CD4-positive, alpha-beta T cell treated with Interleukin-2 at 100 ng/mL for 4 hours (primary cell): ENCODE measurements at regions not wholly inside any gene's neighbourhood (a gene's known extent, or its start where the extent isn't known, plus 50 kb on each side); places are given as distances from the start of the nearest gene placed in this dataset.

Experiments
- DNase-seq: peaks from one replicate; pipeline ENCODE4 v3.0.0-alpha.2; 2020; ENCODE audit warnings: low spot score

DNA sequence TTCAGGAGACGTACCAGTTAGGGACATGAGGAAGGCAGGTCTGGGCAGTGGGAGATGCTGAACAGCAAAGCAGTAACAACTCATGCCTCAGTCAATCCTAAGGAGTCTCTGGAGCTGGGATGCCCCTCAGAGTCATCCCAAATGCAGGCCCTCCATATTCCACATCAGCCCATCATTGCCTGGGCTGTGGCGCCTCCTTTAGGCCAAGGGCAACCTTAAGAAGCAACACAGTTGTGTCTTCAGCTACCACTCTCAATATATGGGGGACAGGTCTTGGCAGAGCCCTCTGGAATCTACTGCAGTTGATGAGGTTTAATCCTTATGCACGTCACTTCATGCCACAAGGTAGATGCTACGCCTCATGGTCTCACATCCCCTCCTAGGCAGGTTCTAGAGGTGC is 682.0 kb upstream of the RAB6C start:
- no peak for DNase-seq

DNA sequence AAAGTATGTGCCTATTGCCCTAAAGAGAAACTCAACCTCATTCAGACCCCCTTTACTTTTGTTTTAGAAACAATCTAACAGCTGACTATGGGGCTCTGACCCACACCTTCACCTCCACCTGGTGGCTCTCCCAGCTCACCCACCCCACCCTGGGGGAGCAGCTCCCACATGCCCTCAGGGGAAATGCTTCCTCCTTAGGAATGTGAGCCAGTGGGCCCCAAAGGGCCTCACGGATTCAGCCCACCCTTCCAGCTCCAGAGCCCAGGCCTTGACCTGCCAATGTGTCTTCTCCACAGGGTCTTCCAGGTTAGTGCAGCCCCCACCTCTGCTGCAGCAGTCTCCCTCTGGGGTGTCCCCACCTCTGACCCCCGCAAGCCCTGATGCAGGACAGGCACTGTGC is 680.1 kb upstream of the RAB6C start:
- DNase-seq = no peak

DNA sequence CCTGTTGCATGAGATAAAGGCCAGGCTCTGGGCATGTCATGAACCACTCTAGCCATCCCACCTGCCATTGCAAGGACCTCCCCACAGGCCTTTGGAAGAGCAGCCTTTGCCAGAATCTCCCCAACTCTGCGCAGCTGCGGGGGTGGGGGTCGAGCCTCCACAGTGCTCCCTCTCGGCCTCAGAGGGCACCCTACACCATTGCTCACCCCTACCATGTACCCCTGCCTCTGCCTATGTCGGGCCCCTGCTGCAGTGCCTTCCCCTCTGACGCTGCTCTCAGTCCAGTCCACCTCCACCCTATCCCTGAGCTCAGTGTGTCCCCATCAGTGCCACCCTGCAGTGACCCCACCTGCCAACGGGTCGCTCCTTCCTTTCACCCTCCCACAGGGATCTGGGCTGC is 679.7 kb upstream of the RAB6C start:
- no peak for DNase-seq

DNA sequence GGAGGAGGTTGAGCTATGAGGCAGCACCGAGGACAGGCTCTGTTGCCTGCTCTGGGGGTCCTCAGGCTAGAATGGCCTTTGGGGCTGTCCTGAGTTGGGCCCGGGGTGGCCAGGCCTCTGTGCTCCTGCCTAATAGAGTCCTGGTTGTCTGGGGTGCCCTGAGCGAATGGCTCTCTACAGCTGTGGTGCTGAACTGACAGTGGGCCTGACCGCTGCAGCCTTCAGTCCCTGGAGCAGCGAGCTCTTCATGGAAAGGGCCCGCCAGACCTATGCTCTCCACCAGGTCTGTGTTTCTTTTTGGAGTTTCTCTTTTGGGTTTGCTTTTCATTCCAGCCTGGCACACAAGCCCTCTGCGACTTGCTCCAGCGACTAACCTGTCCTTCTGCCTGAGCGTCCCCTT is 679.0 kb upstream of the RAB6C start:
- no peak for DNase-seq

GRCh38 chr2:129301431-129301913 is 678.0 kb upstream of the RAB6C start:
- no peak for DNase-seq

- no peak for DNase-seq
These were observed 677.4 kb upstream of the RAB6C start for GRCh38 chr2:129302106-129302505.

DNA sequence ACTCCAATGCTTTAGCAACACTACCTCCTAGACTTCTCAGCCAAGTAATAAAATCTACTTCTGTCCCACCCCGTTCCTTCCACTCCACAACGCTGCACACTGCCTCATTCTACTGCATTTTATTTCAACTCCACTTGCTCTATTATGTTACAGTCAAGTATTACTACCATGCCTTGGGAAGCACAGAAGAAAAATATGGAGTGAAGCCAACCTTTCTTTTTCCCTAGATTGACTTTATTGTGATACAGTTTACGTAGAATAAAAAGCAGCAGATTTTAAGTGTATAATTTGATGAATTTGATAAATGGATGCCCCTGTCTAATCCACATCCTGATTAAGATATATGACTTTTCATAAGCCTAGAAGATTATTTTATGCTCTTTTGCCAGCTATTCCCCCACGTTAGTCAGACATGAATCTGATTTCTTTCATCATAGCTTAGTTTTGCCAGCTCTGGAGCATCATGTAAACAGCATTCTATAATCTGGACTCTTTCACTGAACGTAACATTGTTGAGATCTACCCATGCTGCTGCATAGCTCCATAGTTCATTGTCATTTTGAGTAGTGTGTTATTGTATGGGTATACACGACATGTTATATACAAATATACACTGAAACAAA is 676.8 kb upstream of the RAB6C start:
- no peak for DNase-seq

DNA sequence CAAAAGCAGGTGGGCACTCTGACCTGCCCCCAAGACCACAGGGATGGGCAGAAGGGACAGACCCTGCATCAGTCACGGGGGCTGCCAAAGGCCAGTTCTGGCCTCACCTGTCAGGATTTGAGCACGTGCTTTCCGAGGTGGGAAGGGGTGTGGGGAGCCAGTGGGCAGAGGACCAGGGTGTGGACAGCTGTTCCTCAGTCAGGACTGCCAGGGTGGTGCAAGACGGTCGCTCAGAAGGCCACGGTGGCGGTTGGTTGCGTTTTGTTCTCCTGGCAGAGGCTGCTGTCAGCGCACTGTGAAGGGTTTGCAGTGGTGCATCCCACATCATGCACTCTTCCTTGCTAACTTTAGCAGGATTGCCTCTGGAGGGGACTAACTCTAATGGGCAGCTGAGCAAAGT is 665.3 kb upstream of the RAB6C start:
- DNase-seq = no peak

GRCh38 chr2:129318581-129319421 is 660.7 kb upstream of the RAB6C start:
- DNase-seq = no peak

GRCh38 chr2:129319422-129319717 is 660.1 kb upstream of the RAB6C start:
- no peak for DNase-seq

- DNase-seq = no peak
These were observed 659.2 kb upstream of the RAB6C start for GRCh38 chr2:129320288-129320687.

DNA sequence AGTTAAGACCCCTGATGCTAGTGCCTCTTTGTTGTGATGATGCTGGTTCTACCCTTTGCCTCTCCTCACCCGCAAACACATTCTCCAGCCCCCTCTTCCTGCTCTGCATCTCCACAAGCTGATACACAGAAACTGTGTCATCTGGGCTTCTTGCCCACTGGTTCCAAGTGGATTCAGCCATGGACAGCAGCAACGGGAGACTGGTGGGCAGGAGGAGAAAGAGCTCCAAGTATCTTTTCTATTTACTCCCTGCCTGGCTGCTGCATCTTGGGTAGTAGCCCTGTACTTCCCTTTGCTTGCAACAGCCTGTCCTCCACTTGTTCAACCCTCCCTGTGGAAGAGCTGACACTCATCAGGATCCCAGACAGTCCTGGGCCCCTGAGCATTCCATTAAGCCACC is 655.1 kb upstream of the RAB6C start:
- no peak for DNase-seq

GRCh38 chr2:129325151-129325550 is 654.3 kb upstream of the RAB6C start:
- DNase-seq = no peak

DNA sequence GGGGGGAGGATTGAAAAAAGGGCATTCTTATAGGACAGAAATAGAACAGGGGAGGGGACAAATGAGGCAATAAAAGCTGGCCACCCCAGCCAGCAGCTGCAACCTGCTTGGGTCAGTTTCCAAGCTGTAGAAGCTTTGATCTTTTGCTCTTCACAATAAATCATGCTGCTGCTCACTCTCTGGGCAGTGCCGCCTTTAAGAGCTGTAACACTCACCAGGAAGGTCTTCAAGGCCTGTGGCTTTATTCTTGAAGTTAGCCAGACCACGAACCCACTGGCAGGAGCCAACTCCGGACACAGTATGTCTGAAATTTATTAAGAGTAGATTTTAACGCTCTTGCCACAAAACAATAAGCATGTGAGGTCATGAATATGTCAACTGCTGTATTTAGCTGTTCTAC is 649.9 kb upstream of the RAB6C start:
- no peak for DNase-seq

DNA sequence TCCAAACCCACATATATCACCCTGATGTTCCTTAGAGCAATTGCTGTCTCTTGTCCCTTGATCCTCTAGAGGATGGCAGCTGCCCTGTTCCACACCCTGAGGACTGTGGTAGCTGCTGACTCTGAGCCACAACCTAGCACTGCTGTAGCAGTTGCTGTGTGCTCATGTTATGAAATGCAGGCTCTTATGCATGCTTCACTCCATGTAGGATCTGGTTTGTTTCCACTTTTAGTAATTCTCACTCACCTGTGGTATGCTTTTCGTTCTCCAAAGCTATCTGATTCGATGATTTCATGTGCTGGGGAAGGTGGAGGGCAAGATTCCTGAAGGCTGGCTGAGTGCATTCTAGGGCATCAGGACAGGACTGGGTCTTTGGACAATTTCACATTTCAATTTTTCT is 649.0 kb upstream of the RAB6C start:
- no peak for DNase-seq

- no peak for DNase-seq
These were observed 647.8 kb upstream of the RAB6C start for GRCh38 chr2:129331638-129332037.

DNA sequence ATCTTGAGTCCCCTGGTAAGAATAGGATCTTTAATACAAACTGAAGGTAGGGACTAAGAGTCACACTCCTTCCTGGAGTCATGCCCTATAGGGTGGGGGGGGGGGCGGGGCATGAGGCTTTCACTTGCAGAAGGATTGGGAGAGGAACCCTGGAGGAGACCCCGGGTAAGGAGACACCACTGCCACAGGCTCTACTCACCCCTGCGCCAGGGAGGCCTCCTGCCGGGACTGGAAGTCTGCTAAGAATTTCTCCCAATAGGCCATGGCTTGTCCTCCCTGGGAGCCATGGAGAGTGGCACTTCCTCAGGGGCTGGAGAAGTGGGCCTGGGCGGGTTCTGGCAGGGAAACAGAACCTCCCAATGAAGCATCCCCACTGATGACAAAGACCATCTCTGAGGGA is 645.3 kb upstream of the RAB6C start:
- DNase-seq = no peak

DNA sequence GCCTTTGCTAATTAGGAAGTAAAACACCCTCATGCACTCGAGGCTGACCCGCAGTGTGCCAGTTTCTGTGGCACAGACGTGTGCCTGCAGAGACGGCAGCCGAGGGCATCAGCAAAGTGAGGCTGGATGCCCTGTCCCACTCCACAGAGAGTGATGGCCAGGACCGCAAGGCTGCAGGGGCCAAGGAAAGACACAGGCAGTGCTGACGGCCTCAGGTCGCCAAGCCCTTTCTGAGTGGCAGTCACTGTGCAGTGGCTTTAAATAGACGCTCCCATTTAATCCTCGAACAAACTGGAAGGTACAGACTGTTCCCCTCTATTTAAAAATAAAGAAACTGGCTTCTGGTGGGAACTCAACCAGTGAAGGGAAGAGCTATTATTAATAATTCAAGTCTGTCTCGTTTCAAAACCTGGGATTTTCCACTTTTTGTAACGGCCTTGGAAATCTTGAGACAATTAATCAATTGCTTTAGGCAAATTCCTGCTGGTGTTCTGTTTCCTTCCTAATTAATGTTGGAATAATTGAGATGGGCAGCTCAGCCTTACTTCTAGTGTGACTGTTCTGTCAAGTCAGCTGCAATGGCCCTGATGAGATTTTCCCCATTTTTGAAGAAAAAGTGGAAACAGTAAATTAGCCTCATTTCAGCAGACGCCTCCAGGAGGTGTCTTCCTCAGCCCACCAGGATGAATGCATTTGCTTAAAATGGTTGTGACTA is 644.6 kb upstream of the RAB6C start:
- DNase-seq = no peak

DNA sequence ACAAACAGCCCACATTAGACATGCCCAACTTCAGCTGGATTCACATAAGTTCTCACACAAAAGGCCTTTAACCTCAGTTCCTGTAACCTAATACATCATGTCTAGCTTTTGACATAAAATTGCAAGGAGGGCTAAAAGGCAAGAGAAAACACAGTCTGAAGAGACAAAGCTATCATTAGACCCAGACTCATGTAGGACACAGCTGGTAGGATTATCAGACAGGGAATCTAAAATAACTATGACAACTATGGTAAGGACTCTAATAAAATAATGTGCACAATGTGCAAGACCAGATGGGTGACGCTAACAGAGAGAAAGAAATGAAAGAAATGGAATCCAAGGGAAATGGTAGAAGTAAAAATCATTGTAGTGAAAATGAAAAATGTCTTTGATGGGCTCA is 643.2 kb upstream of the RAB6C start:
- no peak for DNase-seq

DNA sequence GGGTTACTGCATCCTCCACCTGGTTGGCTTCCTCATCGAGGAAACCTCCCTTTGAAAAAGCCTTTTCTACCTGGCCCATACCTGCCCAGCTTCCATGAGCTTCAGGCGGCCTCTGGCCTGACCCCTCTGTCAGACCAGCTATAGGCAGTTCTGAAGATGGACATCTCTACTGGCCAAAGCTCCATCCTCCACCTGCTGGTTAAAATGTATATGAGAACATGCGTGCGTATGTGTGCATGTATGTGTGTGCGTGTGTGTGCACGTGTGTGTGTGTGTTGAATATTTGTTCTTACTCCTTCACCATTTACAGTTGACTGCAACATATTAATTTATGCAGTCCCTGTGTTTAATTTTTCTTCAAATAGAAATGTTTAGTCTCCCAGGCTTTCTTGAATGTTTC is 642.4 kb upstream of the RAB6C start:
- DNase-seq = no peak

DNA sequence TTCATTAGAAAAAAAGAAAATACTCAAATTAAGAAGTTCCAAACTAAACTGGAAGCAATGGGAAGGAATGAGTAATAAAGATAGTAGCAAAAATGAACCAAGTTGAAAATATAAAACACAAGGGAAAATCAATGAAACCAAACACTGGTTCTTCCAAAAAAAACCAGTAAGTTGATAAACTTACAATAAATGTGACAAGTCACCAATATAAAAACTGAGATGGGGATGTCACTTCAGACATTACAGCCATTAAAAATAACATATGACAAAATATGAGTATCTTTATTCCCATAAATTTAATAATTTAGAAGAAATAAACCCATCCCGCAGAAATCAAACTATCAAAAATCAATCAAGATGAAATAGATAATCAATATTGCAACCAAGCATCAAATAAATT is 633.9 kb upstream of the RAB6C start:
- DNase-seq = no peak

DNA sequence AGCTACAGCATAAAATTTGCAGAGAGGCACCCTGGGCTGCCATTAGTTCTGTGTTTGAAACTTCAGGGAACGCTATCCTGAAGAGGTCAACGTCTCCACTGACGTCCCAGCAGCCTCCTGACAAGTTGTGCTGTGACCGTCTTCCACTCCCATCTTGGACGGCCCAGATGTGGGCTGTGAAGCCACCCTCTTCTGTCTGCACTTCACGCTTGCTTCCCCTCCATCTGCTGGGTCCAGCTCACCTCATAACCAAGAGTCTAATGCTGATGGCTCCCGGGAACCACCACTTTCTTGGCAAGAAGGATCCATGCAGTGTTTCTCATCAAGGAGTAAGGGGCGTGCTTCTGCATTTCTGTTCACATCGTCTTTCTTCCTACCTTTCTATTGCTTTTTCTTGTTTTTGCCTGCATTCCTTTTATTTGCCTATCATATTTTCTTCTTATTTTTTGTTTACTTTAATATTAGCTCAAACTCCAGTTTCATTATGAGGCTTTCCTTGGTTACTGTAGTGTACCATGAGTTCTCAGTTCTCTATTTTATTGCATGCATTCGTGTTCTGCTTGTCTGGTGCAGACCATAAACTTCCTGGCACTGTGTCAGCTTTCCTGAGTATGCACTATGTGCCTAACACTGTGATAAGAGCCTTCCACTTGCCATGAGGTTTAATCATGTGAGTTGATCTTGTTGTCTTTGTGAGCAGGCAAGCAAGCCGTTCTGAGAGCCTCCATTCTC is 631.8 kb upstream of the RAB6C start:
- DNase-seq = no peak

DNA sequence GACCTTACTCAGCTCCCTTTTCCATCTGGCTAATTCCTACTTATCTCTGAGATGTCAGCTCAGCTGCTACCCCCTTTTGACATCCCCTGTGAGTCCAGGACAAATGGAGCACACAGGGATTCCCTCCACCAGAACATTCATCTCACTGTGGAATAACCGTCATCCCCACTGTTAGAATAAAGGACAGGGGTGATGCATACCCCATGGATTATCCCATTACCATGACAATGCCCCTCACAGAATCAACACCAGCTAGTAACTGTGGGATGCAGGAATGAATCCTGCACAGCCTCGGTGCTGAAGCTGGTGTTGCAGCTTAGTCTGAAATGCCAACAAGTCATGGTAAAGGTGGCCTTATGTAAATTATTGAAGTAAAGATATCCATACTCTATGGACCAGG is 624.8 kb upstream of the RAB6C start:
- no peak for DNase-seq
